ENCODE measurements at regions not wholly inside any gene's neighbourhood (a gene's known extent, or its start where the extent isn't known, plus 50 kb on each side); places are given as distances from the start of the nearest gene placed in this dataset.

GRCh38 chr9:86535406-86535915, 181.3 kb upstream of the TUT7 start:
- no peak for TF ChIP-seq CTCF (conservative IDR thresholded peaks at IDR 0.05 in 1 of 2, IDR thresholded peaks at IDR 0.05 in 1 of 2; ENCODE audit: low read depth in 1 of 2, low read length in 2 of 2)
- TF ChIP-seq EZH2 (IDR thresholded peaks at IDR 0.05; ENCODE audit: low read length, missing control alignments): no peak

Measured in fibroblast of lung (primary cell).